IMR-90 (cell line): ENCODE measurements at regions not wholly inside any gene's neighbourhood (a gene's known extent, or its start where the extent isn't known, plus 50 kb on each side); places are given as distances from the start of the nearest gene placed in this dataset.

Source experiments
- BHLHE40 ChIP-seq: fragments of 150-350 bp; IDR thresholded peaks from 2 replicates; pipeline ENCODE4 v1.6.1; 2016; ENCODE audit warnings: mild to moderate bottlenecking, low read depth, low read length
- CEBPB ChIP-seq: IDR thresholded peaks from 2 replicates; pipeline ENCODE4 v1.6.1; 2012; ENCODE audit warnings: low read depth, low read length, improper control_type of control experiment
- CHD1 ChIP-seq: IDR thresholded peaks from 2 replicates; pipeline ENCODE4 v1.6.1; 2012; ENCODE audit warnings: low read depth, low read length, improper control_type of control experiment
- MAZ ChIP-seq: IDR thresholded peaks from 2 replicates; pipeline ENCODE4 v1.6.1; 2012; ENCODE audit warnings: low read depth, mild to moderate bottlenecking, low read length, improper control_type of control experiment, moderate library complexity, borderline replicate concordance
- MXI1 ChIP-seq: IDR thresholded peaks from 2 replicates; pipeline ENCODE4 v1.6.1; 2012; ENCODE audit warnings: low read depth, mild to moderate bottlenecking, low read length, moderate library complexity, borderline replicate concordance
- POLR2A ChIP-seq: IDR thresholded peaks from 2 replicates; pipeline ENCODE4 v1.6.1; 2012; ENCODE audit warnings: mild to moderate bottlenecking, low read depth, low read length
- RAD21 ChIP-seq: IDR thresholded peaks from 2 replicates; pipeline ENCODE4 v1.6.1; 2012; ENCODE audit warnings: low read length, improper control_type of control experiment
- RCOR1 ChIP-seq: IDR thresholded peaks from 2 replicates; pipeline ENCODE4 v1.6.1; 2012; ENCODE audit warnings: mild to moderate bottlenecking, low read length, improper control_type of control experiment; ENCODE audit not compliant: insufficient replicate concordance
- RFX5 ChIP-seq: IDR thresholded peaks from 2 replicates; pipeline ENCODE4 v1.8.0; 2012; ENCODE audit warnings: low read depth, mild to moderate bottlenecking, low read length, moderate library complexity
- TF ChIP-seq, protein P1 (sequence below): conservative IDR thresholded peaks from 2 replicates; pipeline ENCODE4 v1.5.1; 2012; ENCODE audit warnings: mild to moderate bottlenecking, low read depth, low read length, improper control_type of control experiment
- TF ChIP-seq, protein P2 (sequence below): fragments of 150-350 bp; IDR thresholded peaks from 2 replicates; pipeline ENCODE4 v1.6.1; 2017; ENCODE audit warnings: mild to moderate bottlenecking, antibody characterized with exemption, low read length, low read depth
- TF ChIP-seq, protein P3 (sequence below): fragments of 150-350 bp; IDR thresholded peaks from 2 replicates; pipeline ENCODE4 v1.6.1; 2016; ENCODE audit warnings: low read depth, mild to moderate bottlenecking, low read length, moderate library complexity, borderline replicate concordance

- TF ChIP-seq POLR2A, result no peak
- TF ChIP-seq, protein P1, sequence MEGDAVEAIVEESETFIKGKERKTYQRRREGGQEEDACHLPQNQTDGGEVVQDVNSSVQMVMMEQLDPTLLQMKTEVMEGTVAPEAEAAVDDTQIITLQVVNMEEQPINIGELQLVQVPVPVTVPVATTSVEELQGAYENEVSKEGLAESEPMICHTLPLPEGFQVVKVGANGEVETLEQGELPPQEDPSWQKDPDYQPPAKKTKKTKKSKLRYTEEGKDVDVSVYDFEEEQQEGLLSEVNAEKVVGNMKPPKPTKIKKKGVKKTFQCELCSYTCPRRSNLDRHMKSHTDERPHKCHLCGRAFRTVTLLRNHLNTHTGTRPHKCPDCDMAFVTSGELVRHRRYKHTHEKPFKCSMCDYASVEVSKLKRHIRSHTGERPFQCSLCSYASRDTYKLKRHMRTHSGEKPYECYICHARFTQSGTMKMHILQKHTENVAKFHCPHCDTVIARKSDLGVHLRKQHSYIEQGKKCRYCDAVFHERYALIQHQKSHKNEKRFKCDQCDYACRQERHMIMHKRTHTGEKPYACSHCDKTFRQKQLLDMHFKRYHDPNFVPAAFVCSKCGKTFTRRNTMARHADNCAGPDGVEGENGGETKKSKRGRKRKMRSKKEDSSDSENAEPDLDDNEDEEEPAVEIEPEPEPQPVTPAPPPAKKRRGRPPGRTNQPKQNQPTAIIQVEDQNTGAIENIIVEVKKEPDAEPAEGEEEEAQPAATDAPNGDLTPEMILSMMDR, result no peak
- TF ChIP-seq RFX5, result no peak
- TF ChIP-seq CEBPB, result no peak
- no peak for TF ChIP-seq CHD1
- TF ChIP-seq MAZ, result no peak
- TF ChIP-seq, protein P2, sequence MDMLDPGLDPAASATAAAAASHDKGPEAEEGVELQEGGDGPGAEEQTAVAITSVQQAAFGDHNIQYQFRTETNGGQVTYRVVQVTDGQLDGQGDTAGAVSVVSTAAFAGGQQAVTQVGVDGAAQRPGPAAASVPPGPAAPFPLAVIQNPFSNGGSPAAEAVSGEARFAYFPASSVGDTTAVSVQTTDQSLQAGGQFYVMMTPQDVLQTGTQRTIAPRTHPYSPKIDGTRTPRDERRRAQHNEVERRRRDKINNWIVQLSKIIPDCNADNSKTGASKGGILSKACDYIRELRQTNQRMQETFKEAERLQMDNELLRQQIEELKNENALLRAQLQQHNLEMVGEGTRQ, result no peak
- no peak for TF ChIP-seq BHLHE40
- TF ChIP-seq MXI1, result no peak
- no peak for TF ChIP-seq RCOR1
- TF ChIP-seq RAD21, result no peak
- TF ChIP-seq, protein P3, sequence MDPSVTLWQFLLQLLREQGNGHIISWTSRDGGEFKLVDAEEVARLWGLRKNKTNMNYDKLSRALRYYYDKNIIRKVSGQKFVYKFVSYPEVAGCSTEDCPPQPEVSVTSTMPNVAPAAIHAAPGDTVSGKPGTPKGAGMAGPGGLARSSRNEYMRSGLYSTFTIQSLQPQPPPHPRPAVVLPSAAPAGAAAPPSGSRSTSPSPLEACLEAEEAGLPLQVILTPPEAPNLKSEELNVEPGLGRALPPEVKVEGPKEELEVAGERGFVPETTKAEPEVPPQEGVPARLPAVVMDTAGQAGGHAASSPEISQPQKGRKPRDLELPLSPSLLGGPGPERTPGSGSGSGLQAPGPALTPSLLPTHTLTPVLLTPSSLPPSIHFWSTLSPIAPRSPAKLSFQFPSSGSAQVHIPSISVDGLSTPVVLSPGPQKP, result no peak
These were observed 603.7 kb downstream of the UQCRFS1 start for GRCh38 chr19:28609091-28609755.
